HepG2 (cell line): ENCODE measurements at regions not wholly inside any gene's neighbourhood (a gene's known extent, or its start where the extent isn't known, plus 50 kb on each side); places are given as distances from the start of the nearest gene placed in this dataset.

ENCODE experiments used
- ATF6 ChIP-seq: sonication (generic); formaldehyde crosslinking; conservative IDR thresholded peaks from 2 replicates; pipeline ENCODE4 v1.4.0; 2020; ENCODE audit warnings: missing genetic modification reagents
- BHLHE40 ChIP-seq: IDR thresholded peaks from 2 replicates; pipeline ENCODE4 v1.6.1; 2011; ENCODE audit warnings: low read length, improper control_type of control experiment
- CC2D1A ChIP-seq: sonication (generic); formaldehyde crosslinking; IDR thresholded peaks from 2 replicates; pipeline ENCODE4 v1.8.1; 2023; ENCODE audit warnings: mild to moderate bottlenecking, missing genetic modification reagents
- ELF4 ChIP-seq: sonication (generic); formaldehyde crosslinking; IDR thresholded peaks from 2 replicates; pipeline ENCODE4 v1.5.0; 2020; ENCODE audit warnings: missing genetic modification reagents, mild to moderate bottlenecking, moderate library complexity, borderline replicate concordance
- FOXM1 ChIP-seq: sonication (generic); formaldehyde crosslinking; IDR thresholded peaks from 2 replicates; pipeline ENCODE4 v1.5.0; 2020; ENCODE audit warnings: missing genetic modification reagents
- HMGA1 ChIP-seq: sonication (generic); formaldehyde crosslinking; conservative IDR thresholded peaks from 2 replicates; pipeline ENCODE4 v1.4.0; 2020; ENCODE audit warnings: missing genetic modification reagents
- MTF1 ChIP-seq: sonication (generic); formaldehyde crosslinking; IDR thresholded peaks from 2 replicates; pipeline ENCODE4 v1.5.0; 2020; ENCODE audit warnings: missing genetic modification reagents
- POLR2AphosphoS2 ChIP-seq: IDR thresholded peaks from 2 replicates; pipeline ENCODE4 v1.6.1; 2011; ENCODE audit warnings: low read depth, low read length, improper control_type of control experiment
- TCF7 ChIP-seq: sonication (generic); IDR thresholded peaks from 2 replicates; pipeline ENCODE4 v1.6.1; 2016; ENCODE audit warnings: antibody characterized with exemption, low read depth
- ZNF138 ChIP-seq: sonication (generic); formaldehyde crosslinking; IDR thresholded peaks from 2 replicates; pipeline ENCODE4 v1.5.0; 2020; ENCODE audit warnings: mild to moderate bottlenecking, low read depth, missing genetic modification reagents
- ZNF235 ChIP-seq: sonication (generic); formaldehyde crosslinking; IDR thresholded peaks from 2 replicates; pipeline ENCODE4 v1.8.1; 2023; ENCODE audit warnings: mild to moderate bottlenecking, missing genetic modification reagents, borderline replicate concordance
- ZNF556 ChIP-seq: sonication (generic); formaldehyde crosslinking; IDR thresholded peaks from 2 replicates; pipeline ENCODE4 v1.4.0; 2020; ENCODE audit warnings: mild to moderate bottlenecking, missing genetic modification reagents, borderline replicate concordance
- ZSCAN31 ChIP-seq: sonication (generic); formaldehyde crosslinking; IDR thresholded peaks from 2 replicates; pipeline ENCODE4 v1.5.0; 2020; ENCODE audit warnings: low read depth, mild to moderate bottlenecking, missing genetic modification reagents
- TF ChIP-seq, protein P1 (sequence below): sonication (generic); formaldehyde crosslinking; IDR thresholded peaks from 2 replicates; pipeline ENCODE4 v1.8.0; 2022; ENCODE audit warnings: missing genetic modification reagents, mild to moderate bottlenecking, moderate library complexity, borderline replicate concordance

DNA sequence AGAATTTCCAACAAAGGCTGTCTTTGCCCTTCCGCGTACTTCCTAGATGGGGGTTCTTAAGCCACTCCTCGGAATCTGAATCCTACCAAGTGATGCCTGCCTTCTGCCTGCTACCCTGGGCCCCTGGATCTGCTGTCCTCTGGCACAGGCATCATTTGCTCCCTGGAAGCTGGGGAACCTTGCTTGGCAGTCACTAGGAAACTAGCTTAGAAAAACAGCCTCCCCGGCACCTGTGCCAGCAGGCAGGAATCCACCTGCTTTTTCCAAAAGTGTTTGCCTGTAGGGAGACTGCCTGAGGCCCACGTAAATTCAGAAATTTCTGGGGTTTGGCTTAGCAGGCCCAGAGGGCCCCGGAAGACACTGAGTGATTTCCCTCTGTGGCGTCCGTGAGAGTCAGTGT lies 442.4 kb downstream of the TSHZ3 start:
- TF ChIP-seq CC2D1A (CRISPR knock-in tag) (no peak), ELF4 (CRISPR knock-in tag) (no peak), ZSCAN31 (CRISPR knock-in tag) (no peak), TCF7 (no peak), POLR2AphosphoS2 (no peak), BHLHE40 (no peak), FOXM1 (no peak), ZNF235 (CRISPR knock-in tag) (no peak), HMGA1 (CRISPR knock-in tag) (no peak), MTF1 (CRISPR knock-in tag) (no peak), ATF6 (CRISPR knock-in tag) (no peak), ZNF138 (CRISPR knock-in tag) (no peak), ZNF556 (CRISPR knock-in tag) (no peak)
- TF ChIP-seq, protein P1, sequence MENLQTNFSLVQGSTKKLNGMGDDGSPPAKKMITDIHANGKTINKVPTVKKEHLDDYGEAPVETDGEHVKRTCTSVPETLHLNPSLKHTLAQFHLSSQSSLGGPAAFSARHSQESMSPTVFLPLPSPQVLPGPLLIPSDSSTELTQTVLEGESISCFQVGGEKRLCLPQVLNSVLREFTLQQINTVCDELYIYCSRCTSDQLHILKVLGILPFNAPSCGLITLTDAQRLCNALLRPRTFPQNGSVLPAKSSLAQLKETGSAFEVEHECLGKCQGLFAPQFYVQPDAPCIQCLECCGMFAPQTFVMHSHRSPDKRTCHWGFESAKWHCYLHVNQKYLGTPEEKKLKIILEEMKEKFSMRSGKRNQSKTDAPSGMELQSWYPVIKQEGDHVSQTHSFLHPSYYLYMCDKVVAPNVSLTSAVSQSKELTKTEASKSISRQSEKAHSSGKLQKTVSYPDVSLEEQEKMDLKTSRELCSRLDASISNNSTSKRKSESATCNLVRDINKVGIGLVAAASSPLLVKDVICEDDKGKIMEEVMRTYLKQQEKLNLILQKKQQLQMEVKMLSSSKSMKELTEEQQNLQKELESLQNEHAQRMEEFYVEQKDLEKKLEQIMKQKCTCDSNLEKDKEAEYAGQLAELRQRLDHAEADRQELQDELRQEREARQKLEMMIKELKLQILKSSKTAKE (CRISPR knock-in tag) = no peak
